Nephron (organoid): ENCODE measurements at regions not wholly inside any gene's neighbourhood (a gene's known extent, or its start where the extent isn't known, plus 50 kb on each side); places are given as distances from the start of the nearest gene placed in this dataset.

Experiments
- H3K27ac Mint-ChIP-seq, 3 experiments: 2 replicates each; pipeline ENCODE4 v1.8.0; 2020; ENCODE audit warnings: mixed read lengths in 3 of 3, mild to moderate bottlenecking in 2 of 3, moderate library complexity in 1 of 3
- H3K27me3 Mint-ChIP-seq: 2 replicates; pipeline ENCODE4 v1.8.0; 2021; ENCODE audit warnings: low read depth, mild to moderate bottlenecking, moderate library complexity, mixed read lengths
- H3K36me3 Mint-ChIP-seq: 2 replicates; pipeline ENCODE4 v1.8.0; 2020; ENCODE audit warnings: low read depth, mixed read lengths
- H3K4me1 Mint-ChIP-seq: 2 replicates; pipeline ENCODE4 v1.8.0; 2020; ENCODE audit warnings: mixed read lengths
- H3K4me3 Mint-ChIP-seq, 3 experiments: 2 replicates each; pipeline ENCODE4 v1.8.0; 2020; ENCODE audit warnings: mild to moderate bottlenecking in 3 of 3, mixed read lengths in 3 of 3, moderate library complexity in 2 of 3
- H3K9me3 Mint-ChIP-seq: 2 replicates; pipeline ENCODE4 v1.8.0; 2020; ENCODE audit warnings: mixed read lengths
- CTCF ChIP-seq, 3 experiments: fragments of 200-600 bp; sonication (generic); IDR thresholded peaks; one replicate each; pipeline ENCODE4 v1.5.0; 2021; ENCODE audit warnings: antibody characterized with exemption in 3 of 3; ENCODE audit not compliant: unreplicated experiment in 3 of 3

GRCh38 chr20:3328501-3328900 lies 79.0 kb downstream of the DNAAF9 start:
- peaks cover 53% of the 10 kb centered on the region for H3K36me3 Mint-ChIP-seq
- no peak overlapping the region for H3K4me3 Mint-ChIP-seq
- no peaks in the 10 kb centered on the region for H3K4me1 Mint-ChIP-seq
- no peak for TF ChIP-seq CTCF (IDR thresholded peaks at IDR 0.05; ENCODE audit: unreplicated experiment in 3 of 3)
- H3K9me3 Mint-ChIP-seq, result no peaks in the 10 kb centered on the region
- no peaks in the 10 kb centered on the region for H3K27me3 Mint-ChIP-seq
- H3K27ac Mint-ChIP-seq, result no peak overlapping the region

GRCh38 chr20:3326779-3327521 lies 80.5 kb downstream of the DNAAF9 start:
- Mint-ChIP-seq H3K36me3 (peaks cover 49% of the 10 kb centered on the region), H3K4me3 (no peak overlapping the region), H3K27ac (no peak overlapping the region), H3K27me3 (no peaks in the 10 kb centered on the region), H3K4me1 (no peaks in the 10 kb centered on the region), H3K9me3 (no peaks in the 10 kb centered on the region)
- TF ChIP-seq CTCF (IDR thresholded peaks at IDR 0.05; ENCODE audit: unreplicated experiment in 3 of 3), result no peak

- Mint-ChIP-seq H3K4me3 (no peak overlapping the region), H3K36me3 (peaks cover 41% of the 10 kb centered on the region), H3K27ac (no peak overlapping the region), H3K9me3 (no peaks in the 10 kb centered on the region), H3K27me3 (no peaks in the 10 kb centered on the region), H3K4me1 (no peaks in the 10 kb centered on the region)
- TF ChIP-seq CTCF (IDR thresholded peaks at IDR 0.05; ENCODE audit: unreplicated experiment in 3 of 3), result no peak
These were observed 81.6 kb downstream of the DNAAF9 start for GRCh38 chr20:3325864-3326263.

GRCh38 chr20:3323398-3323797 lies 84.1 kb downstream of the DNAAF9 start:
- Mint-ChIP-seq H3K36me3 (peaks cover 42% of the 10 kb centered on the region), H3K9me3 (no peaks in the 10 kb centered on the region), H3K4me1 (no peaks in the 10 kb centered on the region), H3K27ac (no peak overlapping the region), H3K4me3 (no peak overlapping the region), H3K27me3 (no peaks in the 10 kb centered on the region)
- TF ChIP-seq CTCF (IDR thresholded peaks at IDR 0.05; ENCODE audit: unreplicated experiment in 3 of 3), result no peak

GRCh38 chr20:3318226-3318884 lies 79.4 kb upstream of the SLC4A11 start:
- no peak overlapping the region for H3K4me3 Mint-ChIP-seq
- H3K36me3 Mint-ChIP-seq, result peaks cover 62% of the 10 kb centered on the region
- no peaks in the 10 kb centered on the region for H3K9me3 Mint-ChIP-seq

More at GRCh38 chr20:3318226-3318884, 79.4 kb upstream of the SLC4A11 start:
- Mint-ChIP-seq H3K27ac (no peak overlapping the region), H3K4me1 (peaks cover 3% of the 10 kb centered on the region), H3K27me3 (peaks cover 3% of the 10 kb centered on the region)
- no peak for TF ChIP-seq CTCF (IDR thresholded peaks at IDR 0.05; ENCODE audit: unreplicated experiment in 3 of 3)
